NCI-H1105 treated with DMSO at 0.1 percent for 48 hours (cell line): ENCODE measurements at regions not wholly inside any gene's neighbourhood (a gene's known extent, or its start where the extent isn't known, plus 50 kb on each side); places are given as distances from the start of the nearest gene placed in this dataset.

Experiments used
- DNase-seq: peaks from one replicate; lab custom pipeline; 2025; lab: John Stamatoyannopoulos, UW

DNA sequence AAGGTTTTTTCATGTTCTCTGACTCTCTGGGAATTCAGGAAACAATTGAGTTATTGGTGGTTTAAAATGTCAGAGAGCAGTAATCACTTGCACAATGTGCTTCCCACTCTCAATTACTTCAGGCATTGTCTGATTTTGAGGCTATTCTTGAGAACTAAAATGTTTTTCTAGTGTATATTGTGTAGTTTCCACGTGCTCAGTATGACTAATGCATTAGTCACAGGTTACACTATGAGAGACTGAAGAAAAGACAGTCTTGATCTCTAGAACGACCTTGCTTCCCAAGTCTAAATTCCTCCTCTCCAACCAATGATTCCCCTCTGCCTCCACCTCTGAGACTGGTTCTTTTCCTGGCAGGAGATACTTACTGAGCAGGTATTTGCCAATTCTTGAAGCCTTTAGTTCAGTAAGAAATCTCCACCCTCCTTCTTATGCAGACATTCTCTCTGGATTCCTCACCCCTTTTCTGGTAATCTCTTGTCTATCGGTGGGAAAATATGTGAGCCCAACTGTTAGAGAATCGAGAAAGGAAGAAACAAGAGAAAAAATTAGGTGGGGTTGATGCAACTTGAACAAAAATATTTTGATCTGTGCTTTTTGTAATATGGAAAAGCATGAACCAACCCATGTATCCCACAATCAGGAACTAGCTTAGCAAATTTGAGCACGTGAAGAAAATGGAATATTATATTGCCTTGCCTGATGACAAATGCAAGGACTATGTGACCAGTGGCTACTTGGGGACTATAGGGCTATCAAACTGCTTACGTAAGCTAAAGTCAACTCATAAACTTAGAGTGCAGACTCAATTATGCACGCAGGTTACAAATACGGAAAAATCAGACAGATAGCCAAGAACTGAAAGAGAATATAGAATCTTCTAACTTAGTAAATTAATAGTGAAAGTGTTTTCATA lies 61.1 kb upstream of the SLC22A16 start:
- DNase-seq: no peak

DNA sequence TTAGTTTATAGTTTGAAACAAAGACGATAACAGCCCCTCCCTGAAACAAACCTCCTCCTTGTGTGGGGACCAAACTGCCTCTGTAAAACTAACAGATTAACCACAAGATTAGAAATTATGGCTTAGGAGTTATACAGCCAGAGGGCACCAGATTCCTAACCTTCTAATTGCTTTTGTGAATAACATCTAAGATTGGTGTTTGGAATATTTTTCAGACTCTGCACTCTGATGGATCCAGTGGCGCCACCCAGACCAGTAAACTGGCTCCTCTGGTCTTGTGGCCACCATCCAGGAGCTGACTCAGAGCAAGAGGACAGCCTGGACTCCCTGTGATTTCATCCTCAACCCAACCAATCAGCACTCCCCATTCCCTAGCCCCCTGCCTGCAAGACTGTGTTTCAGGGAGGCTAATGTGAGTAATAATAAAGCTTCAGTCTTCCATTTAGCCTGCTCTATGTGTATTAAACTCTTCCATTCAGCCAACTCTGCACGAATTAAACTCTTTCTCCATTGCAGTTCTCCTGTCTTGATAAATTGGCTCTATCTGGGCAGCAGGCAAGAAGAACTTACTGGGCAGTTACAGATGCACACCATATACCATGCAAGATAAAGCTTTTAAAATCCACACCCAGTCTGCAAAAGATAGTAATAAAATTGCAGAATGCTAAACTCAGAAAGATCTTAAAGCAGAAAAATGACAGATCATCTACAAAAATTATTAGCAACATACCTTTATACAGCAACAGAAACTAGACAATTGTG lies 58.5 kb upstream of the SLC22A16 start:
- DNase-seq: no peak

DNA sequence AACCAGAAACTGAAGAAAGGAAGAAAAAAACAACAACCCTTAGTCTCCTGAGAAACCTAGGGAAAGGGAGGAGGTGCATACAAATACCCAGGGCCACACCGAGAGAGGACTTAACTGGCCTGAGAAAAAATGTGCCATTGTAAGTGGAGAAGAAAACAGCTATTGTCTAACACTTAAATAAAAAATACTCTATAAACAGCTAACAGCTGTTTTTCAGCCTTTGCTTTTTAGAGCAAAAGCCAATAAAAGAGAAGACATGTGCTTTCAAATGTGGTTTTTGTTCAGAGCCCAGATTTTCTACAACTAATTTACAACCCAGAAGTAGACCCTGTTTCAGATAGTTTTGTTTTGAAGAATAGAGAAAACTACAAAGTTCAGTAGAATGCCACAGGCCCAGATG lies 56.0 kb upstream of the SLC22A16 start:
- no peak for DNase-seq

DNA sequence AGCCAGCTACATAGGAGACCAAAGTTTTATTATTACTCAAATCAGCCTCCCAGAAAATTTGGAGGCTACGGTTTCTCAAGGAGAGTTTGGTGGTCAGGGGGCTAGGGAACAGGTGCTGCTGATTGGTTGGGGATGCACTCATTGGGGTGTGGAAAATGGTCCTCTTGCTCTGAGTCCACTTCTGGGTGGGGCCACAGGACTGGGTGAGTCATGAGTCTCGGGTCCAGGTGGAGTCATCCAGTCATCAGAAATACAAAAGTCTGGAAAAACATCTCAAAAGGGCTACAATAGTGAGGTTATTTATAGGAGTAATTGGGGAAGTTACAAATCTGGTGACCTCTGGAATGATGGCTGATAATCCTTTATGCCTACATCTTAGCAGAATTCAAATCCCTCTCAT lies 54.3 kb upstream of the SLC22A16 start:
- DNase-seq: no peak

DNA sequence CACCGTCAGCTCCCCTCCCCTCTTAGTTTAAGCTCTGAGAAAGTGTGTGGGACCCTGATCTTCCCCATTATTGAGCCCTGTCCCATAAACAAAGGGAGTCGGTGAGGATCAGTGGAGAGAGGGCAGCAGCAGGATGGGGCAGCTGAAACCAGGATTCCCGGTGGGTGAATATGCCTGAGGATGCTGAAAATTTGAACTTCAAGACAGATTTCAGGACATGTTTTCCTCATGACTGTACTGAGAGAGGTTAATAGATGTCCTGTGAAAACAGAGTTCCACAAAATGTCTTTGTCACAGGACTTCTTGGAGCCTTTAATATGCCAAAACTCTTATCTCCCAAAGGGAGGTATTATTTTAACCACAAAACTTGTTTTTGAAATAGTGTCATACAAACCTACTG lies 53.5 kb upstream of the SLC22A16 start:
- no peak for DNase-seq

GRCh38 chr6:110529355-110529754 lies 52.9 kb upstream of the SLC22A16 start:
- DNase-seq: no peak

GRCh38 chr6:110528930-110529325 lies 52.5 kb upstream of the SLC22A16 start:
- DNase-seq: no peak

DNA sequence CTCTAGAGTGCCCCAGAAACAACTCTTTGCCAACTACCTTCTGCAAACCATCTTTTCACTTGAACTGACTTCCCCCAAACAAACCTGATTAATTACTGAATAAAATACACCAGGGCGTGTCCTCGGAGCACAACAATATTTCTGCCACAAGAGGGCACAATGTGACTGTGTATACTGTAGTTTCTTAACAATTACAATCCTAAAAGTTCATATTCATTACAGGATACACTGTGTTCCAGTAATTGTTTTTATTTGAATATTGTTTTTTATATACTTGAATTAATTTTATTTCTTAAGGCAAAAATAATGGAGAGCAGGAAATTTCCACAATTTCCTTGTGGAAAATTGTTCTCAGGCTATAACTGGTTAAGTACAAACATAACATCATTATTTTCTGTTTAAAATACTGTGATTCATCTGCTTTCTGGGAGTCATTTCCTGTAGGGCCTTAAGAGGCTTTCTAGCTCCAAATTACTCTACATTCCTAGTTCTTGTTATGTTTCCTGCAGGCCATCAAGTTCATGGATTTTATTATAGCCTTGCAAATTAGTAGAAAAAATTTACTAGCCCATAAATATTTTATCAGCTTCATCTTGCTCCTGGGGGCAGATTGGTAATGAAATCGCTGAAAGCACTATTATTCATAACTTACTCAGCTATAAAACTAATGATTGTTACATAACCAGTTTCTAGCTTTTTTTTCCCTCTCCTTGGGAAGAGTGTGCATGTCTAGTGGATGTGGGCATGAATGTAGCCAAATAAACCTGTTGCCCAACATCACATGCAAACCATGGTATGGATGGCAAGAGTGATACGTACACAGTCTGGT lies 51.9 kb upstream of the SLC22A16 start:
- DNase-seq: peak; percentile 79

DNA sequence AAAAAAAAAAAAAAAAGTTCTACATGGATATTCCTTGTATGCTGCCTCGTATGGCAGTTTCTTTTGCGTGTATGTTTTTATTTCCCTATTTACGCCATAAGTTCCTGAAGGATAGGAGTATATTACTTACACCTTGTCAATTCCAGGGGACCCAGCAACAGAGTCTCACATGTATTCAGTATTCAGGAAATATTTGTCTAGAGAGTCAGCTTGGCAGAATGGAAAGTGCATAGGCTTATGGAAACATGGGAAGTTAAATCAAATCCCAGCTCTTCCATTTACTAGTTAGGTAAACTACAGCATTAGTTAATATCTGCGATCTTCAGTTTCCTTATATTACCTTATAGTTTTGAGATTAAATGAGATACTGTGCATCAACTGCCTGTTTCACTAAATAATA lies 51.1 kb upstream of the SLC22A16 start:
- no peak for DNase-seq

DNA sequence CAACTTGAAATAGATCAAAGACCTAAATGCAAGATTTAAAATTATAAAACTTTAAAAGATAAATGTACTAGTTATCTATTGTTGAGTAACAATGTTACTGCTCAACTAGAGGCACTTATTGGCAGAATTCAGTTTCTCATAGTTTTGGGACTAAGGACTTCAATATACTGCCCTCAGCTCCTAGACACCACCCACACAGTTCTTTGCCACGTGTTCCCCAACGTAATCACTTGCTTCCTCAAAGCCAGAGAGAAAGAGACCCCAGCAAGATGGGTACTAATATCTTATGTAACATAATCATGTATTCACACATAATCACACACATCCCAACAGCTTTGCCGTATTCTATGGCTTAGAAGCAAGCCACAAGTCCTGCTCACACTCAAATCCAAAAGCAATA lies 50.3 kb upstream of the SLC22A16 start:
- DNase-seq: no peak
